AG10803 (cell line): ENCODE measurements at regions not wholly inside any gene's neighbourhood (a gene's known extent, or its start where the extent isn't known, plus 50 kb on each side); places are given as distances from the start of the nearest gene placed in this dataset.

ENCODE experiments used
- DNase-seq: peaks from one replicate; pipeline ENCODE4 v3.0.0; 2010; ENCODE audit warnings: low read depth
- H3K4me3 ChIP-seq: 2 replicates; pipeline ENCODE4 v1.5.1; 2011; ENCODE audit warnings: mild to moderate bottlenecking, low read length, control low read depth
- TF ChIP-seq, protein P1 (sequence below): conservative IDR thresholded peaks from 2 replicates; pipeline ENCODE4 v1.5.1; 2011; ENCODE audit warnings: mild to moderate bottlenecking, low read length, control low read depth, inconsistent platforms

DNA sequence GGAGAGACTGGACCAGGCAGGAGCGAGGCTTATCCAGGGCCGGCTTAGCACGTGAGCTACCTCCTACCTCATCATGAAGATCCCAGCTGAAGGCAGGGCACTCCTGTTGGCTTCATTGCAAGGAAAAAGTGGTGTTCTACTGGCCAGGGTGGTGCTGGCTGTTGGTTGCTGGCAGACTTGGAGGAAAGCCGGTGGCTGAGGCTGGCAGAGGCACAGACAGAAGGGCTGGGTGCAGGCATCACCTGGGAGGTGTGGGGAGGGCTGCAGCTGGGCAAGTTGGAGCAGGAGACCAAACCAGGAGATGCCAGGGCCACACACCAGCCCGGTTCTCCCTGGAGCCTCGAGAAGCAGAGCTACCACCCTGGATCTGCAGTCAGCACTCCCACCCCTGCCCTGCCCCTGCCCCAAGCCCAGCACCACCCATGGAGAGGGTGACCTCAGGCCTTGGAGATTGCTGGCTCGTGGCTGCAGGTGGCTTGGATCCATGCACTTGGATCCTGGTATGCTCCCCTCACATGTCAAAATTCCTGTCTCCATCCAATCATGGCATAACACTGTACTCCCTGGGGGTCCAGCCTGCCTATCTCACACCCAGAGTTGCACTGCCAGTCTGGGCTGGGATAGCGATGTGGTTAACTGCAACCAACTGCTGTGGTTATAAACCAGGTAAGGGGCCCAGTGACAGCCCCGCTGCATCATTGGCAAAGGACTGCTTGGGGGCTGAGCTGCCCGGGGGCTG lies 49.7 kb downstream of the GLI2 start:
- DNase-seq = no peak
- no peak overlapping the region for H3K4me3 ChIP-seq
- TF ChIP-seq, protein P1, sequence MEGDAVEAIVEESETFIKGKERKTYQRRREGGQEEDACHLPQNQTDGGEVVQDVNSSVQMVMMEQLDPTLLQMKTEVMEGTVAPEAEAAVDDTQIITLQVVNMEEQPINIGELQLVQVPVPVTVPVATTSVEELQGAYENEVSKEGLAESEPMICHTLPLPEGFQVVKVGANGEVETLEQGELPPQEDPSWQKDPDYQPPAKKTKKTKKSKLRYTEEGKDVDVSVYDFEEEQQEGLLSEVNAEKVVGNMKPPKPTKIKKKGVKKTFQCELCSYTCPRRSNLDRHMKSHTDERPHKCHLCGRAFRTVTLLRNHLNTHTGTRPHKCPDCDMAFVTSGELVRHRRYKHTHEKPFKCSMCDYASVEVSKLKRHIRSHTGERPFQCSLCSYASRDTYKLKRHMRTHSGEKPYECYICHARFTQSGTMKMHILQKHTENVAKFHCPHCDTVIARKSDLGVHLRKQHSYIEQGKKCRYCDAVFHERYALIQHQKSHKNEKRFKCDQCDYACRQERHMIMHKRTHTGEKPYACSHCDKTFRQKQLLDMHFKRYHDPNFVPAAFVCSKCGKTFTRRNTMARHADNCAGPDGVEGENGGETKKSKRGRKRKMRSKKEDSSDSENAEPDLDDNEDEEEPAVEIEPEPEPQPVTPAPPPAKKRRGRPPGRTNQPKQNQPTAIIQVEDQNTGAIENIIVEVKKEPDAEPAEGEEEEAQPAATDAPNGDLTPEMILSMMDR = no peak

DNA sequence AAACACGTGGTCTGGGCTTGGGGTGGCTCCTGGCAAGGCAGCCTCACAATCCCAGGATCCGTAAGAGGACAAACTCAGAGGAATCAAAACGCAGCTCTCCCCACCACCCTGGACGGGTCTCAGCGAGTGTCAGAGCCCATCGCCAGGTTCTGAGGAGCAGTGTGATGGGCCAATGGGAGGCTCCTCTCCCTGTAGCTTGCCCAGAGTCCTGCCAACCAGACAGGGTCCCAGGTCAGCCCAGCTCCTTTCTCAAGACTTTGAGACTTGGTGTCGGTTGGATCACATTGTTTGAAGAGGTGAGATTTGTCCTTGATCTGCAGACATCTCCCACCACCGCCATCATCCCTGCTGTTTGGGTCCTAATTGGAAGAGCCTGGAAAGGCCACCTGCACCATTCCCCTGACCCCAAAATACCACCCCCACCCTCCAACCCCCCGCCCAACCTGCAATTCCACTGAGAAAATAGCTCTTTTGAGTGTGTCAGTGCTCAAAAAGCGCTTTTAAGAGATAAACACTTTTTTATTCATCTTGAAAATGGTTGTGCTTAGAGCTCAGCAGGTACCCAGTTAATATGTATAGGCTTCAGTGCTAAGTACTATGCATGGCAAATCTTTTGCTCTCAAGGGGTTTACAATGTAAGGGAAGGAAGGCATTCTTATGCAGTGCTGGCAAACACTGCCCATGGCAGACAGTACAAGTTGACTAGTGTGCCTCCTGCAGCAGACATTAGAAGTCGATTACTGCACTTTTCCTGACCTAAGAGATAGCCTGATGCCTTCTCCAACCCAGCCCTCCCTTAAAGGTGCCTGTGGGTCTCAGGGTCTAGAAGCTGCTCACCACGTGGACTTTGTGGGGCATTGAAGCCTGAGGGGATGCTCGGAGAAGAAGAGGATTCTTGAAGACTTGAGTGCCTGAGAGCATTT lies 50.6 kb downstream of the GLI2 start:
- TF ChIP-seq, protein P1 = no peak

DNA sequence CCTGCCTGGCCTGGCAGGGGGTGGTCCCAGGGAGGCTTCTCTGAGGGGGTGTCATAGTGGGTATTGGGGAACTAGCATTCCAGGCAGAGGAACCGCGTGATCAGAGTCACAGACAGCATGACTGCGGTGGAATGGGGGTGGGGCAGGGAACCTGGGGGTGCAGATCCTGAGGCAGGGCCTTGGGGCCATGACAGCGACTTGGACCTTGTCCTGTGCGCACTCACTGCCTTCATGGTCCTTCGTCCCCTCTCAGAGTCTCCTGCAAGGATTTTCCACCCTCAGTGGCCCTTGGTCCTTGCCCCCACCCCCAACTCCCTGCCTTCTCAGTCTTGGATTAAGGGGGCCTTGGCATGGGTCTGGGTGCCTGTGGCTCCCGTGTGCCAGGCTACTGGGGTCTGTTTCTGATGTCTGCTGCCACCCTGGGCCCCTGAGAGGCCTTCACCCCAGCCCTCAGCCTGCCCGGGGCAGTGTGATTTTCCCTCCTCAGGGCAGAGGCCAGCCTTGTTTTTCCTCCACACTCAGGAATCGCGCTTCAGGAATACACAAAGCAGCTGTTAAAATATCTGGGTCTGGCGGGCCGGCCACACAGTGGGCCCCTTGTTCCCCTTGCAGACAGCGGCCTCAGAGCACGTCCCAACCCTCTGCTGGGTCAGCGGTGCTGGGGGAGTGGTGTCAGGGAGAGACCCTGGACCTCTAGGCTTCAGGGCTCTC lies 51.6 kb downstream of the GLI2 start:
- no peak overlapping the region for H3K4me3 ChIP-seq
- TF ChIP-seq, protein P1 = no peak
- DNase-seq = no peak

More for the DNA sequence above, 50.6 kb downstream of the GLI2 start:
- DNase-seq = no peak
- no peak overlapping the region for H3K4me3 ChIP-seq

DNA sequence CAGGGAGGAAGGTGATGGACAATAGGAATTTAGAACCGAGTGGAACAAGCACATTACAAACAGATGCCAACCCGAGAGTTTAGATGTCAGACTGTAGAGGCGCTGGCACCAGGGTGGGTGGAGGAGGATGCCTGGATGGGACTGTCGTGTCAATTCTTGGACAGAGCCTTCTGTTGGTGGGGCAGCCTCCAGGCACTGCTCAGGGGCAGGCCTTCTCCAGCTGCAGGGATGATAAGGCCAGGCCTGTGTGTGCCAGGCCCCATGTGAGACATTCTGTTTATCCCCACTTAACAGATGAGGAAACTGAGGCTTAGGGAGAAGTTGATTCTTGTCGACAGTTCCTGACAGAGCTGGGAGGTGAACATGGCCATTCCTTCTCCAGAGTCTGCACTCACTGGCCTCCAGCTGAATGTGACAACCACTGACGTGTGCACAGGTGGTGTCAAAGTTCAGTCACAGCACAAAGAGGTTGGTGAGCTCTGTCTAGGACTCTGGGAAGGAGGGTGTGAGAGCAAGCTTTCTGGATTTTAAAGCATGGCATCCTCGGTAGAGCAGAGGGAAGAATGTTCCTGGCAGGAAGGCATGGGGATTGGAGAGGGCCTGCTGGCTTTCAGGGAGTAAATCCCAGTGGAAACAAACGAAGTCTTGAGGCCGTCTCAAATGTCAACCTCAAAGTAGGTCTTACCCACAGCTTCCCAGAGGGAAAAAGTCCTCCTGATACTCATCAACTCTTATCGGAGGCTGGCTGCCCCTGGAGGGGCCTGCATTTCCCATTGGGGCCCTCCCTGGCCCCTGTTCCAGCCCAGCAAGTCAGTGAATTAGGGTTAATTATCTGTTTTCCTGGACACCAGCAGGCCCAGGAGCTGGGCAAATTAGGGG lies 52.4 kb downstream of the GLI2 start:
- no peak overlapping the region for H3K4me3 ChIP-seq
- no peak for DNase-seq
- TF ChIP-seq, protein P1 = no peak

DNA sequence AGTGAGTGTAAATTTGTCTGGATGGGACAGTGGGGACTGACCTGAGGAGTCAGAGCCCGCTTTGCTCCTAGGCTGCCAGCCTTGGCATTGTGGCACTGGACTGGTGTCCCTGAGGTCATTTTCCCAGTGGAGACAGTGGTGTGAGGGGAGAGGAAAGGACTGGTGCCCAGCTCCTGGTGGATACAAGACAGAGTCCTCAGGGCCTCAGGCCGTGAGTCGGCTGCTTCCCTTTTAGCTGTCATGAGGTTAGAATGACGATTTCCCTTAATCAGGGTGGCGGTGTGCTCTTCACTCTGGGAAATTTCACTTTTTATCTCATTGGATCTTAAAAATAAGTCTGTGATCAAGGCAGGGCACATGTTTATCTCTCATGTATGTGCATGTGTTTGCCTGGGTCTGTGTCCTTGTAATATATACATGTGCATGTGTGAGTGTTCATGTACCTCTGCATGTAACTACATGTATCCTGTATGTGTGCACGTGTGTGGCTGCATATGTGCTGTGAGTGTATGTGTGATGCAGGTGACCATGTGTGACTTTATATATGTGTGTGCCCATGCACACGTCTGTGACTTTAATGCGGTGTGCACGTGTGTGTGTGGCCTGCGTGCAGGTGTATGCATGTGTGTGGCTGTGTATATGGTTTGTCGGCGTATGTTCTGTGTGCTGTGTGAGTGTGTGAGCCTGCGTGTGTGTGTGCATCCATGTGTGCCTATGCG lies 55.7 kb downstream of the GLI2 start:
- TF ChIP-seq, protein P1 = no peak
- no peak overlapping the region for H3K4me3 ChIP-seq
- DNase-seq = no peak

DNA sequence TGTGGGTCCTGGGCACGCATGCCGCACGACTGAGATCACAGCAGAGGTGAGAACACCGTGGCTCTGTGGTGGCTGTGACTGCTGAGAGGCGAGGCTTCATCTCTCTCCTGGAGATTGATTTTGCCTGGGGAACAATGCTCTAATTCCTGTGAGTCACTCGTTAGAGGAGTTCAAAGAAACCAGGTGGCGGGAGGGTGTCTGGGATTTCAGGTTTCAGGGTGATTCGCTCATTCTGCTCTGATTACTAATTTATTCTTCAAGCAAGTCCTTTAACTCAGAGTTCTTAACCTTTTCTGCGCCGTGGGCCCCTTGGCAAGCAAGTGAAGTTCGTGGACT lies 56.3 kb downstream of the GLI2 start:
- TF ChIP-seq, protein P1 = no peak
- no peak overlapping the region for H3K4me3 ChIP-seq
- no peak for DNase-seq
